ENCODE measurements at regions not wholly inside any gene's neighbourhood (a gene's known extent, or its start where the extent isn't known, plus 50 kb on each side); places are given as distances from the start of the nearest gene placed in this dataset.

DNA sequence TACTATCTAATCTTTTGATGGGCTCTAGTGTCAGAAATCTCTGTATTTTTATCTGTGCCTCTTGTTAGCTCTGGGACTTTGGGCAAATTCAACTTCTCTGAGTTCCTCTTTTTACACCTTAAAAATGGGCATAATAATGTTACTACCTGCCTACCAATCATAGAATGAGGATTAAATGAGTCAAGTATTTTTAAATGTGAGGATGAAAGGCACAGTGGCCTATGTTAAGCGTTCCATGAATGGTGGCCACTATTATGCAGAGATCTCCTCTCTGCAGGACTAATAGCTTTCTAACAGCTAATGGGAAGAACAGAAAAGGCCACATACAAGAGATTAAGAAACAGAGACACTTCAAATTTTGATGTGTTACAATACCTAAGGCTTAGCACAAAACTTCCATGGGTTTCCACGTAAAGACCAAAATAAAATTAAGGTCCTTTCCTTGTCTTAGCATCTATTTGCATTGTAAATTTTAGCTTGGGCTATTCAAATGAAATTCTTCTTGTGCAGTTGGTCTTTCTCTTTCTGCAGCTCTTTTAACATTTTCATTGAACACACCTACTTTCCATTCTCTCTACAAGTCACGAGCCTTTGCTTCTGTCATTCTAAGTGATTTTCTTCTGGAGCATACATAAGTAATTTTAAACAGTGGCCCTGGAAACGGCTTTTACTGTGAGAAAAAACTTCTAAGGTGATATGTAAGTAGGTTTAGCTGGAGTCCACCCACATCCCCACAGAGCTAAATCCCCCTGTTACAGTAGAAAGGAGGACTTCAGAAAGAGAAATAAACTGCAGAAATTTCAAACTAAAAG, 117.9 kb upstream of the MED14 start:
- TF ChIP-seq, protein P1, sequence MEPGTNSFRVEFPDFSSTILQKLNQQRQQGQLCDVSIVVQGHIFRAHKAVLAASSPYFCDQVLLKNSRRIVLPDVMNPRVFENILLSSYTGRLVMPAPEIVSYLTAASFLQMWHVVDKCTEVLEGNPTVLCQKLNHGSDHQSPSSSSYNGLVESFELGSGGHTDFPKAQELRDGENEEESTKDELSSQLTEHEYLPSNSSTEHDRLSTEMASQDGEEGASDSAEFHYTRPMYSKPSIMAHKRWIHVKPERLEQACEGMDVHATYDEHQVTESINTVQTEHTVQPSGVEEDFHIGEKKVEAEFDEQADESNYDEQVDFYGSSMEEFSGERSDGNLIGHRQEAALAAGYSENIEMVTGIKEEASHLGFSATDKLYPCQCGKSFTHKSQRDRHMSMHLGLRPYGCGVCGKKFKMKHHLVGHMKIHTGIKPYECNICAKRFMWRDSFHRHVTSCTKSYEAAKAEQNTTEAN (CRISPR knock-in tag; IDR thresholded peaks at IDR 0.05): no peak
- TF ChIP-seq, protein P2, sequence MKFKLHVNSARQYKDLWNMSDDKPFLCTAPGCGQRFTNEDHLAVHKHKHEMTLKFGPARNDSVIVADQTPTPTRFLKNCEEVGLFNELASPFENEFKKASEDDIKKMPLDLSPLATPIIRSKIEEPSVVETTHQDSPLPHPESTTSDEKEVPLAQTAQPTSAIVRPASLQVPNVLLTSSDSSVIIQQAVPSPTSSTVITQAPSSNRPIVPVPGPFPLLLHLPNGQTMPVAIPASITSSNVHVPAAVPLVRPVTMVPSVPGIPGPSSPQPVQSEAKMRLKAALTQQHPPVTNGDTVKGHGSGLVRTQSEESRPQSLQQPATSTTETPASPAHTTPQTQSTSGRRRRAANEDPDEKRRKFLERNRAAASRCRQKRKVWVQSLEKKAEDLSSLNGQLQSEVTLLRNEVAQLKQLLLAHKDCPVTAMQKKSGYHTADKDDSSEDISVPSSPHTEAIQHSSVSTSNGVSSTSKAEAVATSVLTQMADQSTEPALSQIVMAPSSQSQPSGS (CRISPR knock-in tag; IDR thresholded peaks at IDR 0.05; ENCODE audit: borderline replicate concordance, low read depth): no peak
- no peak for TF ChIP-seq CTCF (IDR thresholded peaks at IDR 0.05)
- TF ChIP-seq IRF2 (CRISPR knock-in tag; IDR thresholded peaks at IDR 0.05; ENCODE audit: borderline replicate concordance, low read depth): no peak
- TF ChIP-seq FOXP1 (CRISPR knock-in tag; IDR thresholded peaks at IDR 0.05; ENCODE audit: borderline replicate concordance): no peak
- TF ChIP-seq CBFB (CRISPR knock-in tag; IDR thresholded peaks at IDR 0.05; ENCODE audit: low read depth): no peak
- no peak for TF ChIP-seq ZNF121 (CRISPR knock-in tag; IDR thresholded peaks at IDR 0.05)
